PC-3 (cell line): ENCODE measurements at regions not wholly inside any gene's neighbourhood (a gene's known extent, or its start where the extent isn't known, plus 50 kb on each side); places are given as distances from the start of the nearest gene placed in this dataset.

Source experiments
- ATAC-seq: fragments of 200-7000 bp; cut with Tn5 transposase; 2 replicates; pipeline ENCODE4 v1.9.1; 2020; ENCODE audit warnings: mild to moderate bottlenecking, moderate library complexity
- BruUV-seq: library from RNA; stranded (reverse); fragments of 400-500 nt; replicated peaks from 2 replicates; lab custom pipeline; 2021; lab: Mats Ljungman, UMichigan
- CTCF ChIA-PET: fragments of 300-600 bp; sonication (Branson Sonifier 250); formaldehyde crosslinking; loops from one replicate; lab custom pipeline; 2022; ENCODE audit warnings: antibody characterized with exemption; lab: Charles Lee
- POLR2A ChIA-PET: fragments of 300-600 bp; sonication (Branson Sonifier 250); formaldehyde crosslinking; loops from one replicate; lab custom pipeline; 2022; ENCODE audit warnings: antibody characterized with exemption; ENCODE audit not compliant: unreplicated experiment; lab: Charles Lee
- DNase-seq: peaks from one replicate; pipeline ENCODE4 v3.0.0-alpha.2; 2015
- H2AFZ ChIP-seq: fragments of 300-600 bp; sonication (generic); 2 replicates; pipeline ENCODE4 v1.6.0; 2016; ENCODE audit warnings: antibody characterized with exemption, low read length
- H3F3A ChIP-seq: fragments of 300-600 bp; sonication (generic); one replicate; pipeline ENCODE4 v1.6.0; 2017; ENCODE audit warnings: antibody characterized with exemption, low read length, control low read depth, mild to moderate bottlenecking; ENCODE audit not compliant: unreplicated experiment
- H3K27ac ChIP-seq: fragments of 300-600 bp; sonication (generic); 2 replicates; pipeline ENCODE4 v1.5.1; 2016; ENCODE audit warnings: mild to moderate bottlenecking, low read length
- H3K27me3 ChIP-seq: fragments of 300-600 bp; sonication (generic); 2 replicates; pipeline ENCODE4 v1.6.1; 2016; ENCODE audit warnings: low read length, mixed read lengths
- H3K36me3 ChIP-seq: fragments of 300-600 bp; sonication (generic); 2 replicates; pipeline ENCODE4 v1.6.1; 2016; ENCODE audit warnings: low read depth, mixed run types, low read length, mixed read lengths
- H3K4me1 ChIP-seq: fragments of 300-600 bp; sonication (generic); 2 replicates; pipeline ENCODE4 v1.5.1; 2016; ENCODE audit warnings: low read length; ENCODE audit not compliant: insufficient read depth
- H3K4me2 ChIP-seq: fragments of 300-600 bp; sonication (generic); 2 replicates; pipeline ENCODE4 v1.6.0; 2016; ENCODE audit warnings: low read length
- H3K4me3 ChIP-seq: fragments of 300-600 bp; sonication (generic); 2 replicates; pipeline ENCODE4 v1.5.1; 2016; ENCODE audit warnings: mild to moderate bottlenecking, low read length, mixed read lengths
- H3K79me2 ChIP-seq: fragments of 300-600 bp; sonication (generic); 2 replicates; pipeline ENCODE4 v1.6.1; 2017; ENCODE audit warnings: low read length, mixed read lengths
- H3K9ac ChIP-seq: fragments of 300-600 bp; sonication (generic); 2 replicates; pipeline ENCODE4 v1.6.0; 2016; ENCODE audit warnings: mild to moderate bottlenecking, low read length
- H3K9me2 ChIP-seq: fragments of 300-600 bp; sonication (generic); replicated peaks from 2 replicates; pipeline ENCODE4 v1.6.1; 2016; ENCODE audit warnings: mixed run types, low read length, mixed read lengths
- H3K9me3 ChIP-seq: fragments of 300-600 bp; sonication (generic); 2 replicates; pipeline ENCODE4 v1.6.1; 2016; ENCODE audit warnings: low read length, mixed read lengths
- H4K20me1 ChIP-seq: fragments of 300-600 bp; sonication (generic); 2 replicates; pipeline ENCODE4 v1.6.1; 2016; ENCODE audit warnings: low read length, mixed read lengths
- EZH2 ChIP-seq: fragments of 300-600 bp; sonication (generic); IDR thresholded peaks from one replicate; pipeline ENCODE4 v1.6.1; 2017; ENCODE audit warnings: antibody characterized with exemption, mild to moderate bottlenecking, low read length; ENCODE audit not compliant: unreplicated experiment
- EZH2phosphoT487 ChIP-seq: fragments of 300-600 bp; sonication (generic); IDR thresholded peaks from 2 replicates; pipeline ENCODE4 v1.6.1; 2018; ENCODE audit warnings: mild to moderate bottlenecking, antibody characterized with exemption, low read length, borderline replicate concordance
- intact Hi-C: fragments of 100-400 bp; cut with micrococcal nuclease; formaldehyde crosslinking; loops from 2 replicates; pipeline ENCODE4 v1.9.0; 2023
- TF ChIP-seq, protein P1 (sequence below): fragments of 300-600 bp; sonication (generic); conservative IDR thresholded peaks from 2 replicates; pipeline ENCODE4 v1.5.1; 2017; ENCODE audit warnings: antibody characterized with exemption, low read depth, mild to moderate bottlenecking, low read length

DNA sequence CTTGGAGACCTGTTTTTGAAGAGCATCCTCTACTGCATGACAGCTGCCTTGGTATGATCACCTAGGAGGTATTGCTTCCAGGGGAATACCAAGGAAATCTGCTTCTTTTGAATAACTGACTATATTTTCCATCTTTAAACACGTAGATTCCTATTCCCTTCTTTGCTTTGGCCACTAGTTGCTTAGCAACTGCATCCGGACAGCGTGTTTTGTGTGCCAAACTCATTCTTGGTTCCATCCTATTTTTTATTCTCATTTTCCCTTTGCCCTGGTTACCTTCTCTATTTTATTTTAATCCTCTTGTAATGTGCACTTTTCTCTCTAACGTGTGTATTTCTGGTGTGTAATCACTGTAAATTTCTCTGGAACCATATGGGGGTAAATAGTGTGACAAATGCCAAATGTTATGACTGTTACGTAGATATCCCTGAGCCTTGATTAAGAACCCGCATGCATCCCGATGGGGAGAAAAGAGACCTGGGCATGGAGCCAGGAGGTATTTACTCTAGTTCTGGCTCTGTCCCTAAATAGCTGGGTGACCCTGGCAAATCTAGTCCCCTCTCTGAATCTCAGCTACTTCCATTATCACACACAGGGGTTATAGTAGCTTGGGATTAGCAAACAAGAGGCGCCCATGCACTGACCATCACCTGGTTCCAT lies 241.7 kb downstream of the MIAT start:
- BruUV-seq: no TSS peak
- intact Hi-C loops: no loop called here
- peaks cover 14% of the 10 kb centered on the region for H3K4me1 ChIP-seq
- no peaks in the 10 kb centered on the region for H3K9me3 ChIP-seq
- H3K27ac ChIP-seq: no peak overlapping the region
- peaks cover 42% of the 10 kb centered on the region for H3K27me3 ChIP-seq
- no peak overlapping the region for H3K4me3 ChIP-seq
- no peak for DNase-seq
- CTCF ChIA-PET: no interaction called here
- H3K9ac ChIP-seq: no peak overlapping the region
- H3K36me3 ChIP-seq: no peaks in the 10 kb centered on the region
- TF ChIP-seq EZH2phosphoT487 (no peak), EZH2 (no peak)
- TF ChIP-seq, protein P1, sequence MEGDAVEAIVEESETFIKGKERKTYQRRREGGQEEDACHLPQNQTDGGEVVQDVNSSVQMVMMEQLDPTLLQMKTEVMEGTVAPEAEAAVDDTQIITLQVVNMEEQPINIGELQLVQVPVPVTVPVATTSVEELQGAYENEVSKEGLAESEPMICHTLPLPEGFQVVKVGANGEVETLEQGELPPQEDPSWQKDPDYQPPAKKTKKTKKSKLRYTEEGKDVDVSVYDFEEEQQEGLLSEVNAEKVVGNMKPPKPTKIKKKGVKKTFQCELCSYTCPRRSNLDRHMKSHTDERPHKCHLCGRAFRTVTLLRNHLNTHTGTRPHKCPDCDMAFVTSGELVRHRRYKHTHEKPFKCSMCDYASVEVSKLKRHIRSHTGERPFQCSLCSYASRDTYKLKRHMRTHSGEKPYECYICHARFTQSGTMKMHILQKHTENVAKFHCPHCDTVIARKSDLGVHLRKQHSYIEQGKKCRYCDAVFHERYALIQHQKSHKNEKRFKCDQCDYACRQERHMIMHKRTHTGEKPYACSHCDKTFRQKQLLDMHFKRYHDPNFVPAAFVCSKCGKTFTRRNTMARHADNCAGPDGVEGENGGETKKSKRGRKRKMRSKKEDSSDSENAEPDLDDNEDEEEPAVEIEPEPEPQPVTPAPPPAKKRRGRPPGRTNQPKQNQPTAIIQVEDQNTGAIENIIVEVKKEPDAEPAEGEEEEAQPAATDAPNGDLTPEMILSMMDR: no peak
- no peaks in the 10 kb centered on the region for H4K20me1 ChIP-seq
- no peak overlapping the region for H3K4me2 ChIP-seq
- ATAC-seq: no peak
- H3K9me2 ChIP-seq: no peaks in the 10 kb centered on the region
- POLR2A ChIA-PET: no interaction called here
- no peak overlapping the region for H2AFZ ChIP-seq
- H3F3A ChIP-seq: peaks cover 7% of the 10 kb centered on the region
- H3K79me2 ChIP-seq: no peaks in the 10 kb centered on the region

DNA sequence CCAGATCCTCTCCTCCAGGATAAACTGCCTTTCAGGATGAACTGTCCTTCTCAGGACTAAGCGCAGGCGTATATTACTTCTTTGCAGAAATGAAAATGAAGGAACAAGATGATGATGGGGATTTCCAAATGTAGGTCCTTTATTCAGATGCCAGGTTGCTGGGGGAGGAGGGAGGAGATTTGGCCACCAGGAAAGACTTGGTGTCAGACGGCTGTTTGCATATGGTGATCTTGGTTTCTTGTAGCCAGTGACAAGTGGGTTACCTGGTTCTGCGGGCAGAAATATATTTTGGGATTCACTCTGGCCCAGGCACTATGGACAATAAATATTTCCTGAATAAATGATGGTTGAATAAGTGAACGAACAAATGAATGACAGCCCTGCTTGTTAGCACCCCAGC lies 243.4 kb downstream of the MIAT start:
- Histone ChIP-seq H3K9ac (no peak overlapping the region), H3K27ac (no peak overlapping the region), H3K27me3 (peaks cover 51% of the 10 kb centered on the region), H4K20me1 (no peaks in the 10 kb centered on the region), H2AFZ (no peak overlapping the region), H3K4me2 (no peak overlapping the region), H3K36me3 (no peaks in the 10 kb centered on the region), H3K9me3 (no peaks in the 10 kb centered on the region), H3K9me2 (no peaks in the 10 kb centered on the region), H3F3A (no peaks in the 10 kb centered on the region), H3K4me3 (no peak overlapping the region), H3K79me2 (no peaks in the 10 kb centered on the region), H3K4me1 (no peaks in the 10 kb centered on the region)
- POLR2A ChIA-PET: no interaction called here
- ATAC-seq (no peak), DNase-seq (no peak)
- TF ChIP-seq EZH2phosphoT487: no peak
- TF ChIP-seq EZH2: no peak
- TF ChIP-seq, protein P1: no peak
- no TSS peak for BruUV-seq
- intact Hi-C loops: no loop called here
- CTCF ChIA-PET: no interaction called here

DNA sequence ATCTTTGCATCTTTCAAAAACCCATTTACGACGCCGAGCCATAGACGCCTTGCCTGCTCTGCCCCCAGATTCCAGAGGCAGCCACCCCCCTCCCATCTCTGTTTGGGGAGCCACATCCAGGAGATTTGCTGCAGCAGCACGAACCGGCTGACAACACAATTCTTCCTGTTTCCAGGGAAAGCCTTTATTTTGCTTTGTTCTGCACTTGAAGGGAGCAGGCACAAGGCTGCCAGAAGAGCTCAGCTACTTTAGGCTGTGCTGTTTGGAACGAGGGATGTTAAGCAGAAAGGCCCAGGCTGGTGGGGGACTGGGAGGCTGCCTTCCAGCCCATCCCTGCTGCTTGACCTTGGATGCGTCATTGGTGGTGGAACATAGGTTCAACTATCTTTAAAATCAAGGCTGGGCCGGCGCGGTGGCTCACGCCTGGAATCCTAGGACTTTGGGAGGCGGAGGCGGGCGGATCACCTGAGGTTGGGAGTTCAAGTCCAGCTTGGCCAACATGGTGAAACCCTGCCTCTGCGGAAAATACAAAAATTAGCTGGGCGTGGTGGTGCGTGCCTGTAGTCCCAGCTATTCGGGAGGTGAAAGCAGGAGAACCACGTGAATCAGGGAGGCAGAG lies 243.9 kb downstream of the MIAT start:
- no TSS peak for BruUV-seq
- no peak overlapping the region for H3K9ac ChIP-seq
- TF ChIP-seq EZH2phosphoT487 (no peak), EZH2 (no peak)
- TF ChIP-seq, protein P1: no peak
- no peaks in the 10 kb centered on the region for H3K9me2 ChIP-seq
- H4K20me1 ChIP-seq: no peaks in the 10 kb centered on the region
- DNase-seq (no peak), ATAC-seq (no peak)
- H3K36me3 ChIP-seq: no peaks in the 10 kb centered on the region
- no peaks in the 10 kb centered on the region for H3K4me1 ChIP-seq
- ChIA-PET POLR2A (no interaction called here), CTCF (no interaction called here)
- H3K9me3 ChIP-seq: no peaks in the 10 kb centered on the region
- H3K4me3 ChIP-seq: no peak overlapping the region
- intact Hi-C loops: no loop called here
- H3K79me2 ChIP-seq: no peaks in the 10 kb centered on the region
- no peaks in the 10 kb centered on the region for H3F3A ChIP-seq
- no peak overlapping the region for H3K4me2 ChIP-seq
- H3K27ac ChIP-seq: no peak overlapping the region
- peaks cover 51% of the 10 kb centered on the region for H3K27me3 ChIP-seq
- H2AFZ ChIP-seq: no peak overlapping the region
